Glutamatergic neuron (in vitro differentiated cells): ENCODE measurements at regions not wholly inside any gene's neighbourhood (a gene's known extent, or its start where the extent isn't known, plus 50 kb on each side); places are given as distances from the start of the nearest gene placed in this dataset.

Experiments
- DNase-seq: peaks from one replicate; pipeline ENCODE4 v3.0.0; 2022
- H3K27ac Mint-ChIP-seq: one replicate; pipeline ENCODE4 v1.8.0; 2020; ENCODE audit warnings: mild to moderate bottlenecking, mixed read lengths, inconsistent platforms; ENCODE audit not compliant: unreplicated experiment
- H3K27me3 Mint-ChIP-seq: one replicate; pipeline ENCODE4 v1.8.0; 2020; ENCODE audit warnings: mild to moderate bottlenecking, moderate library complexity, mixed read lengths, inconsistent platforms; ENCODE audit not compliant: unreplicated experiment
- H3K36me3 Mint-ChIP-seq: one replicate; pipeline ENCODE4 v1.8.0; 2020; ENCODE audit warnings: mild to moderate bottlenecking, mixed read lengths, inconsistent platforms; ENCODE audit not compliant: unreplicated experiment
- H3K4me1 Mint-ChIP-seq: one replicate; pipeline ENCODE4 v1.8.0; 2020; ENCODE audit warnings: mild to moderate bottlenecking, low read depth, mixed read lengths, inconsistent platforms; ENCODE audit not compliant: unreplicated experiment
- H3K4me3 Mint-ChIP-seq: one replicate; pipeline ENCODE4 v1.8.0; 2020; ENCODE audit warnings: mild to moderate bottlenecking, mixed read lengths, inconsistent platforms; ENCODE audit not compliant: unreplicated experiment
- H3K9me3 Mint-ChIP-seq: one replicate; pipeline ENCODE4 v1.8.0; 2020; ENCODE audit warnings: mild to moderate bottlenecking, moderate library complexity, mixed read lengths, inconsistent platforms; ENCODE audit not compliant: unreplicated experiment
- TF ChIP-seq, protein P1 (sequence below): fragments of 200-600 bp; sonication (generic); IDR thresholded peaks from one replicate; pipeline ENCODE4 v1.5.0; 2021; ENCODE audit not compliant: partially characterized antibody, unreplicated experiment

DNA sequence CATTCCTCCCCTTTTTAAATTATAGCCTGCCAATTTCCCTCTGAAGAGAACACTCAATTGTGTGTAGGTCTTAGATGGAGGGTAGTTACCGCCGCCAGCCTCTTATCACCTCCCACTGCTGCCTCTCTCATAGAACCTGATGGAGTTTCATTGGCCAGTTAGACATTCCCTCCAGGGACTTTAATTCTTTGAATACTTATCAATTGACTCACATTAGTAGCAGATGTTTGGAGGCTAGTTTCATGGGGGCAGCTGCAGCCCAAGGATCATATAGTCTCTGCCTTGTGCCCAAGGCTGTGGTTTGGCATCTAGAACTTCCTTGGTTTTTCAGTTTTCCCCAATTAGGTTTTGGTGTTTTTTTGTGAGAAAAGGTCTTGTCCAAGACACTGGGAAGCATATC is 318.9 kb upstream of the HTR2A start:
- H3K4me3 Mint-ChIP-seq, result no peak overlapping the region
- TF ChIP-seq, protein P1, sequence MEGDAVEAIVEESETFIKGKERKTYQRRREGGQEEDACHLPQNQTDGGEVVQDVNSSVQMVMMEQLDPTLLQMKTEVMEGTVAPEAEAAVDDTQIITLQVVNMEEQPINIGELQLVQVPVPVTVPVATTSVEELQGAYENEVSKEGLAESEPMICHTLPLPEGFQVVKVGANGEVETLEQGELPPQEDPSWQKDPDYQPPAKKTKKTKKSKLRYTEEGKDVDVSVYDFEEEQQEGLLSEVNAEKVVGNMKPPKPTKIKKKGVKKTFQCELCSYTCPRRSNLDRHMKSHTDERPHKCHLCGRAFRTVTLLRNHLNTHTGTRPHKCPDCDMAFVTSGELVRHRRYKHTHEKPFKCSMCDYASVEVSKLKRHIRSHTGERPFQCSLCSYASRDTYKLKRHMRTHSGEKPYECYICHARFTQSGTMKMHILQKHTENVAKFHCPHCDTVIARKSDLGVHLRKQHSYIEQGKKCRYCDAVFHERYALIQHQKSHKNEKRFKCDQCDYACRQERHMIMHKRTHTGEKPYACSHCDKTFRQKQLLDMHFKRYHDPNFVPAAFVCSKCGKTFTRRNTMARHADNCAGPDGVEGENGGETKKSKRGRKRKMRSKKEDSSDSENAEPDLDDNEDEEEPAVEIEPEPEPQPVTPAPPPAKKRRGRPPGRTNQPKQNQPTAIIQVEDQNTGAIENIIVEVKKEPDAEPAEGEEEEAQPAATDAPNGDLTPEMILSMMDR, result no peak

DNA sequence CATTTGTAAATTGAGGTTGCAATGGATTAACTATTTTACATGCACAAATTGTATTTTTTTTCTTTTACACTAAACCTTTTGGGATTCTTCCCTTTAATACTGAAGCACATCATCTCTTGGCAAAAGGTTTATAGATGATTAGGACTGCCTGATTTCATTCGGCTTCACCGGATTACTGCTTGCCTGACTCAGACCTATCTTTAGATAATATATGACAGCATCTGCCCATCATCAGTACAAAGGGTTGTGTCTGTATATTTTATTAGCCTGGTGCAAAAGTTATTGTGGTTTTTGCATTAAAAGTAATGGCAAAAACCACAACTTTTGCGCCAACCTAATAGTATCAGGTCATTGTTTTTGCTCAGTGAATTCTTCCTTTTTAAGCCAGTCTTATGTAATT is 316.2 kb upstream of the HTR2A start:
- Mint-ChIP-seq H3K9me3 (no peaks in the 10 kb centered on the region), H3K27ac (no peak overlapping the region), H3K4me1 (peaks cover 19% of the 10 kb centered on the region), H3K27me3 (no peaks in the 10 kb centered on the region), H3K36me3 (no peaks in the 10 kb centered on the region), H3K4me3 (no peak overlapping the region)
- TF ChIP-seq, protein P1, result no peak
- DNase-seq, result no peak

More for the DNA sequence above, 318.9 kb upstream of the HTR2A start:
- H3K27ac Mint-ChIP-seq, result no peak overlapping the region
- peaks cover 17% of the 10 kb centered on the region for H3K4me1 Mint-ChIP-seq
- DNase-seq, result peak; percentile 11
- H3K9me3 Mint-ChIP-seq, result no peaks in the 10 kb centered on the region
- H3K27me3 Mint-ChIP-seq, result no peaks in the 10 kb centered on the region
- no peaks in the 10 kb centered on the region for H3K36me3 Mint-ChIP-seq

DNA sequence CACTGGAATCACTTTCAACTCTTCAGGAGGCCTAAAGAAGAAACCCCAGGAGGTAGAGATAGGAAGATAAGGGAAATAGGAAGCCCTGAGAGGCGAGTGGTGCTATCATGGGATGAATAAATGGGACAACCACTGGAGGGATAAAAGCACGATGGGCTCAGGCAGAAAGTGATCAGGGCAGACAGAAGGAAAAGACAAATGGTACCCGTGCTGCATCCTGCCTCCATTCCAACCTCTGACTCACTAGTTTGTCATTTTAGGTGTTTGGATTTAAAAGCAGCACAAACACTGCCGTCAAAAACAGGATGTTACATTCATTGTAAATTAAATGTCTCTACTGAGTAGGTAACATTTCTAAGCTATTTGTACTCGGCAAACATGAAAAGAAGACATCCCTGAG is 314.3 kb upstream of the HTR2A start:
- no peaks in the 10 kb centered on the region for H3K27me3 Mint-ChIP-seq
- no peak overlapping the region for H3K4me3 Mint-ChIP-seq
- no peak for DNase-seq
- H3K9me3 Mint-ChIP-seq, result peaks cover under 1% of the 10 kb centered on the region
- H3K36me3 Mint-ChIP-seq, result no peaks in the 10 kb centered on the region
- peaks cover 18% of the 10 kb centered on the region for H3K4me1 Mint-ChIP-seq
- TF ChIP-seq, protein P1, result no peak
- no peak overlapping the region for H3K27ac Mint-ChIP-seq

DNA sequence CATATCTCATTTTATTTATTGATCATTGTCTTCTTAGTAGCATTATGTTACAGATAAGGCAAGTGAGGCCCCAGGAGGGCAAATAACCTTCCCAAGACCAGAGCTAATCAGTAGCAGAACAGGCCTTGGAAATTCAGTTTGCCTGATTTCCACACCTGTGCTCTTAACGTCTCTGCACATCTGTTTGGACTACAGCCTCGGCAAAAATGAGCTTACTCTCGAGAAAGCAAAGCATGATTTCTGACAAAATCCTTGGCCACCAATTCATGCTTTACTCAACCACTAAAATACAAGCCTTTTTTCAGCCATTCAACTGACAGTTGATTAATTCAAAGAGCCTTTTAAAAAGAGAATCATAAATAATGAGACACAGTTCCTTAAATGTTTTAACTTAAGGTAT is 309.3 kb upstream of the HTR2A start:
- no peak for DNase-seq
- peaks cover 3% of the 10 kb centered on the region for H3K9me3 Mint-ChIP-seq
- H3K36me3 Mint-ChIP-seq, result no peaks in the 10 kb centered on the region
- peaks cover 10% of the 10 kb centered on the region for H3K4me1 Mint-ChIP-seq
- H3K27me3 Mint-ChIP-seq, result no peaks in the 10 kb centered on the region
- TF ChIP-seq, protein P1, result no peak
- H3K27ac Mint-ChIP-seq, result peak overlapping the region; percentile 12
- no peak overlapping the region for H3K4me3 Mint-ChIP-seq

DNA sequence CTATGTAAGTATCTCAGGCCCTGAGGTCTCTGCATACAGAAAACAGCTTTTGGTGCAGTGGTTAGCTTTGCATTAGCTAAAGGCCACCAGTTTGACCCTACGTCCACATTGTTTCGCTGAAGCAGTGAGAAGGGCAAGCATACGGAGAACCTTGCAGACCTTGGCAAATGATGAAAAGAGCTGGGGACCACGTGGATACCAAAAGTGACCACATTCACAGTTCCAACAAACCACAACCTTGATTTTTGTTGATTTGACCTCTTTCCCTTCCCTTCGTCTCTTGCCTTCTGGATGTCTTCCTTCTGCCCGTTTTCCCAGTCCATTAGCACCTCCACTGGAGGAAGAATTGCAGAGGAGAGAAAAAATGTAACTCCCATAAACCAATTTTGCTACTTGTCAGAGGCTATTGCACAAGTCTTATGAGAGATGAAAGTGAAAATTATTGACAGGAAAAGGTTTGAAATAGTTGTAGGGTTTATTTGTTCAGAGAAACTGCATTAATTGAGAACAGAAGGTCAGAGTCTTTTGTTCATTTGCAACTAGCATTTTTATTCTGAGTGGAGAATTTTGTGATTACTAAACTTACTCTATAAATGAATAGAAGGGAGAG is 293.9 kb upstream of the HTR2A start:
- H3K4me1 Mint-ChIP-seq, result no peaks in the 10 kb centered on the region
- DNase-seq, result no peak
- TF ChIP-seq, protein P1, result no peak
- no peak overlapping the region for H3K27ac Mint-ChIP-seq
- no peaks in the 10 kb centered on the region for H3K27me3 Mint-ChIP-seq
- H3K4me3 Mint-ChIP-seq, result no peak overlapping the region
- no peaks in the 10 kb centered on the region for H3K36me3 Mint-ChIP-seq
- no peaks in the 10 kb centered on the region for H3K9me3 Mint-ChIP-seq
